Adrenal gland (tissue), 5 donors: ENCODE measurements at regions not wholly inside any gene's neighbourhood (a gene's known extent, or its start where the extent isn't known, plus 50 kb on each side); places are given as distances from the start of the nearest gene placed in this dataset.

Experiments
- CTCF ChIP-seq, 6 experiments: fragments of 450-650 bp in 4 of 6; fragments of 200-600 bp in 2 of 6; sonication (generic) in 1 of 6; IDR thresholded peaks; 1 replicate in 5 of 6; 2 replicates in 1 of 6; pipeline versions ENCODE4 v1.5.1 to v1.8.0; 2016 to 2021; ENCODE audit warnings: antibody characterized with exemption in 6 of 6, mild to moderate bottlenecking in 2 of 6, moderate library complexity in 1 of 6
- POLR2A ChIP-seq, 2 donors: fragments of 450-650 bp; IDR thresholded peaks; one replicate each; pipeline ENCODE4 v1.6.1; 2017; ENCODE audit warnings: antibody characterized with exemption in 2 of 2, mild to moderate bottlenecking in 2 of 2, moderate library complexity in 1 of 2
- donor health status: DM: no; HTN: no; CAD: no.

GRCh38 chr18:10049747-10050146, 135.9 kb downstream of the VAPA start:
- no peak for TF ChIP-seq CTCF (IDR thresholded peaks at IDR 0.05)
- TF ChIP-seq POLR2A (IDR thresholded peaks at IDR 0.05): no peak
